Endothelial cell of umbilical vein (primary cell): ENCODE measurements at regions not wholly inside any gene's neighbourhood (a gene's known extent, or its start where the extent isn't known, plus 50 kb on each side); places are given as distances from the start of the nearest gene placed in this dataset.

Source experiments
- BruUV-seq: library from RNA; stranded (reverse); fragments of 400-500 nt; replicated peaks from 2 replicates; lab custom pipeline; 2021; lab: Mats Ljungman, UMichigan
- CTCF ChIA-PET: fragments of 300-600, 350-600 bp; sonication (Branson Sonifier 250); formaldehyde crosslinking; loops from one replicate; lab custom pipeline; 2021; ENCODE audit warnings: antibody characterized with exemption, inconsistent platforms; lab: Charles Lee
- POLR2A ChIA-PET: fragments of 300-600, 350-600 bp; sonication (Branson Sonifier 250); formaldehyde crosslinking; loops from one replicate; lab custom pipeline; 2021; ENCODE audit warnings: antibody characterized with exemption, inconsistent platforms; lab: Charles Lee
- DNase-seq: peaks from one replicate; pipeline ENCODE4 v3.0.0-alpha.2; 2011; ENCODE audit warnings: low read depth, low spot score
- FAIRE-seq: peaks from 2 replicates; lab custom pipeline; 2011; peaks lifted over from hg19 to GRCh38; lab: Jason Lieb, UNC
- H2AFZ ChIP-seq: 2 replicates; pipeline ENCODE4 v1.6.0; 2012; ENCODE audit warnings: low read depth, low read length, control low read depth, inconsistent platforms
- H3K27ac ChIP-seq: 2 replicates; pipeline ENCODE4 v1.5.1; 2011; ENCODE audit warnings: low read depth, mild to moderate bottlenecking, control low read depth, low read length, moderate library complexity; ENCODE audit not compliant: insufficient read depth
- H3K27me3 ChIP-seq, 2 experiments: 2 replicates each; pipeline versions ENCODE4 v1.6.0 to v1.6.1; 2011; ENCODE audit warnings: low read length in 2 of 2, mixed read lengths in 1 of 2; ENCODE audit not compliant: control insufficient read depth in 2 of 2, insufficient read depth in 2 of 2
- H3K36me3 ChIP-seq, 2 experiments: 2 replicates in 1 of 2; 3 replicates in 1 of 2; pipeline ENCODE4 v1.5.1; 2011; ENCODE audit warnings: low read length in 2 of 2, mild to moderate bottlenecking in 1 of 2, moderate library complexity in 1 of 2; ENCODE audit not compliant: control insufficient read depth in 2 of 2, insufficient read depth in 2 of 2; ENCODE audit errors: extremely low read depth in 1 of 2
- H3K4me1 ChIP-seq: 3 replicates; pipeline ENCODE4 v1.5.1; 2011; ENCODE audit warnings: mild to moderate bottlenecking, low read length; ENCODE audit not compliant: control insufficient read depth, insufficient read depth; ENCODE audit errors: extremely low read depth
- H3K4me2 ChIP-seq: 2 replicates; pipeline ENCODE4 v1.6.1; 2011; ENCODE audit warnings: low read length, control low read depth, mixed read lengths; ENCODE audit not compliant: insufficient read depth
- H3K4me3 ChIP-seq, 3 experiments: fragments of 200-600 bp in 1 of 3; sonication (generic), shearing (Covaris generic) in 1 of 3; replicated peaks in 1 of 3; 2 replicates each; pipeline ENCODE4 v1.5.1; 2011 to 2016; ENCODE audit warnings: control low read depth in 3 of 3, low read length in 3 of 3, mild to moderate bottlenecking in 2 of 3, inconsistent platforms in 1 of 3, low read depth in 1 of 3, moderate library complexity in 1 of 3; ENCODE audit not compliant: insufficient read depth in 1 of 3
- H3K79me2 ChIP-seq: 2 replicates; pipeline ENCODE4 v1.6.0; 2012; ENCODE audit warnings: low read length, inconsistent platforms; ENCODE audit not compliant: control insufficient read depth, insufficient read depth
- H3K9ac ChIP-seq: replicated peaks from 2 replicates; pipeline ENCODE3; 2011; ENCODE audit warnings: low read length, control low read depth; ENCODE audit not compliant: insufficient read depth; ENCODE audit errors: extremely low read depth
- H3K9me1 ChIP-seq: replicated peaks from 3 replicates; pipeline ENCODE4 v1.6.0; 2011; ENCODE audit warnings: mild to moderate bottlenecking, low read length; ENCODE audit not compliant: control insufficient read depth, insufficient read depth; ENCODE audit errors: extremely low read depth
- H3K9me3 ChIP-seq: replicated peaks from 2 replicates; pipeline ENCODE4 v1.5.1; 2012; ENCODE audit warnings: low read length, inconsistent platforms; ENCODE audit not compliant: control insufficient read depth, insufficient read depth
- H4K20me1 ChIP-seq: replicated peaks from 2 replicates; pipeline ENCODE3; 2011; ENCODE audit warnings: mild to moderate bottlenecking, low read length; ENCODE audit not compliant: control insufficient read depth, insufficient read depth; ENCODE audit errors: extremely low read depth
- EZH2 ChIP-seq: IDR thresholded peaks from 2 replicates; pipeline ENCODE4 v1.6.1; 2012; ENCODE audit warnings: borderline replicate concordance, low read depth, mild to moderate bottlenecking, moderate library complexity, low read length, inconsistent platforms; ENCODE audit not compliant: severe bottlenecking
- FOS ChIP-seq: IDR thresholded peaks from 2 replicates; pipeline ENCODE4 v1.6.1; 2011; ENCODE audit warnings: mild to moderate bottlenecking, low read length, moderate library complexity, borderline replicate concordance; ENCODE audit not compliant: insufficient read depth
- GATA2 ChIP-seq: IDR thresholded peaks from 2 replicates; pipeline ENCODE4 v1.7.0; 2011; ENCODE audit warnings: low read depth, mild to moderate bottlenecking, moderate library complexity, mixed read lengths, low read length; ENCODE audit not compliant: insufficient read length, insufficient read depth
- JUN ChIP-seq: IDR thresholded peaks from 2 replicates; pipeline ENCODE4 v1.6.1; 2011; ENCODE audit warnings: borderline replicate concordance, low read depth; ENCODE audit not compliant: insufficient read length, insufficient read depth
- MYC ChIP-seq: IDR thresholded peaks from one replicate; pipeline ENCODE4 v1.6.1; 2011; ENCODE audit warnings: mild to moderate bottlenecking, low read depth, low read length
- POLR2A ChIP-seq: IDR thresholded peaks from 2 replicates; pipeline ENCODE4 v1.6.1; 2012; ENCODE audit warnings: low read depth, mild to moderate bottlenecking, control low read depth, low read length
- POLR2AphosphoS5 ChIP-seq: IDR thresholded peaks from 2 replicates; pipeline ENCODE4 v1.6.1; 2012; ENCODE audit warnings: low read depth, mild to moderate bottlenecking, control low read depth, low read length, moderate library complexity; ENCODE audit not compliant: insufficient read depth
- dilution Hi-C: fragments of 300-500 bp; cut with MboI; formaldehyde crosslinking; loops from one replicate; pipeline ENCODE4 v1.15.0; 2019; ENCODE audit warnings: low sequenced_read_pairs; ENCODE audit not compliant: extremely low pct_ligation_motif_present
- intact Hi-C: fragments of 100-400 bp; cut with micrococcal nuclease; formaldehyde crosslinking; loops from one replicate; pipeline ENCODE4 v1.10.0; 2022
- TF ChIP-seq, protein P1 (sequence below), 2 donors: IDR thresholded peaks; 1 replicate in 1 of 2; 2 replicates in 1 of 2; pipeline ENCODE4 v1.5.1; 2011; ENCODE audit warnings: low read length in 2 of 2, mild to moderate bottlenecking in 2 of 2, moderate library complexity in 2 of 2, control low read depth in 1 of 2, inconsistent platforms in 1 of 2, low read depth in 1 of 2; ENCODE audit not compliant: insufficient read depth in 1 of 2; ENCODE audit errors: extremely low read depth in 1 of 2
- TF ChIP-seq, protein P2 (sequence below): IDR thresholded peaks from 2 replicates; pipeline ENCODE4 v1.6.1; 2011; ENCODE audit not compliant: insufficient read depth, insufficient read length

DNA sequence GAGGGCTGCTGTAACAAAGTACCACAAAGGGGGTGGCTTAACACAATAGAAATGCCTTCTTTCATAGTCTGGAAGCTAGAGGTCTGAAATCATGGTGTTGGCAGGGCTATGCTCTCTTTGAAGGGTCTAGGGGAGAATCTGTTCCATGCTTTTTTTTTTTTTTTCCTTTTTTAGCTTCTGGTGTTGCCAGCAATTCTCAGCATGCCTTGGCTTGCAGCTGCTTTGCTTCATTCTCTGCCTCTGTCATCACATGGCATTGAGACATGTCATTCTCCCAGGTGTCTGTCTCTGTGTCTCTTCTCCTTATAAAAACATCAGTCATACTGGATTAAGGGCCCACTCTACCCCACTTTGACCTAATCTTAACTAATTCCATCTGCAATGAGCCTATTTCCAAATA, 78.6 kb upstream of the BOD1L1 start:
- Histone ChIP-seq H3K36me3 (no peaks in the 10 kb centered on the region), H2AFZ (no peak overlapping the region), H3K4me1 (no peaks in the 10 kb centered on the region), H3K9me1 (no peaks in the 10 kb centered on the region), H3K4me3 (no peak overlapping the region), H4K20me1 (no peaks in the 10 kb centered on the region), H3K27ac (no peak overlapping the region), H3K79me2 (no peaks in the 10 kb centered on the region), H3K9me3 (no peaks in the 10 kb centered on the region), H3K9ac (no peak overlapping the region), H3K4me2 (no peak overlapping the region), H3K27me3 (no peaks in the 10 kb centered on the region)
- ChIA-PET POLR2A (no interaction called here), CTCF (no interaction called here)
- no TSS peak for BruUV-seq
- no peak for DNase-seq
- intact Hi-C loops = no loop called here
- TF ChIP-seq, protein P1, sequence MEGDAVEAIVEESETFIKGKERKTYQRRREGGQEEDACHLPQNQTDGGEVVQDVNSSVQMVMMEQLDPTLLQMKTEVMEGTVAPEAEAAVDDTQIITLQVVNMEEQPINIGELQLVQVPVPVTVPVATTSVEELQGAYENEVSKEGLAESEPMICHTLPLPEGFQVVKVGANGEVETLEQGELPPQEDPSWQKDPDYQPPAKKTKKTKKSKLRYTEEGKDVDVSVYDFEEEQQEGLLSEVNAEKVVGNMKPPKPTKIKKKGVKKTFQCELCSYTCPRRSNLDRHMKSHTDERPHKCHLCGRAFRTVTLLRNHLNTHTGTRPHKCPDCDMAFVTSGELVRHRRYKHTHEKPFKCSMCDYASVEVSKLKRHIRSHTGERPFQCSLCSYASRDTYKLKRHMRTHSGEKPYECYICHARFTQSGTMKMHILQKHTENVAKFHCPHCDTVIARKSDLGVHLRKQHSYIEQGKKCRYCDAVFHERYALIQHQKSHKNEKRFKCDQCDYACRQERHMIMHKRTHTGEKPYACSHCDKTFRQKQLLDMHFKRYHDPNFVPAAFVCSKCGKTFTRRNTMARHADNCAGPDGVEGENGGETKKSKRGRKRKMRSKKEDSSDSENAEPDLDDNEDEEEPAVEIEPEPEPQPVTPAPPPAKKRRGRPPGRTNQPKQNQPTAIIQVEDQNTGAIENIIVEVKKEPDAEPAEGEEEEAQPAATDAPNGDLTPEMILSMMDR (IDR thresholded peaks at IDR 0.05; ENCODE audit: extremely low read depth in 1 of 2, insufficient read depth in 1 of 2, low read depth in 1 of 2, low read length in 2 of 2) = no peak
- TF ChIP-seq MYC = no peak
- TF ChIP-seq POLR2A = no peak
- no peak for TF ChIP-seq JUN
- no peak for TF ChIP-seq EZH2
- TF ChIP-seq FOS = no peak
- no peak for TF ChIP-seq GATA2
- no peak for TF ChIP-seq POLR2AphosphoS5
- TF ChIP-seq, protein P2, sequence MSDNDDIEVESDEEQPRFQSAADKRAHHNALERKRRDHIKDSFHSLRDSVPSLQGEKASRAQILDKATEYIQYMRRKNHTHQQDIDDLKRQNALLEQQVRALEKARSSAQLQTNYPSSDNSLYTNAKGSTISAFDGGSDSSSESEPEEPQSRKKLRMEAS = no peak
- no peak for FAIRE-seq
- dilution Hi-C loops = no loop called here
